Neural crest cell (in vitro differentiated cells): ENCODE measurements at regions not wholly inside any gene's neighbourhood (a gene's known extent, or its start where the extent isn't known, plus 50 kb on each side); places are given as distances from the start of the nearest gene placed in this dataset.
"Not testable (repeated sequence)": the region's sequence is repeated elsewhere in the genome, so short reads cannot be mapped to it uniquely, and the experiment has no call there.

ENCODE experiments used
- DNase-seq: peaks from one replicate; pipeline ENCODE4 v3.0.0; 2021; ENCODE audit warnings: low read depth, mixed read lengths, low spot score
- H3K27ac Mint-ChIP-seq: one replicate; pipeline ENCODE4 v1.8.0; 2021; ENCODE audit warnings: mild to moderate bottlenecking, mixed read lengths; ENCODE audit not compliant: unreplicated experiment
- H3K27me3 Mint-ChIP-seq: 2 replicates; pipeline ENCODE4 v1.8.0; 2021; ENCODE audit warnings: low read depth, mild to moderate bottlenecking, mixed read lengths
- H3K36me3 Mint-ChIP-seq: 2 replicates; pipeline ENCODE4 v1.8.0; 2021; ENCODE audit warnings: low read depth, mild to moderate bottlenecking, mixed read lengths
- H3K4me1 Mint-ChIP-seq: 2 replicates; pipeline ENCODE4 v1.8.0; 2021; ENCODE audit warnings: mixed read lengths
- H3K4me3 Mint-ChIP-seq: one replicate; pipeline ENCODE4 v1.8.0; 2021; ENCODE audit warnings: mild to moderate bottlenecking, mixed read lengths
- H3K9me3 Mint-ChIP-seq: 2 replicates; pipeline ENCODE4 v1.8.0; 2021; ENCODE audit warnings: mixed read lengths
- TF ChIP-seq, protein P1 (sequence below): fragments of 200-600 bp; sonication (generic); conservative IDR thresholded peaks from 2 replicates; pipeline ENCODE4 v1.5.0; 2021; ENCODE audit warnings: antibody characterized with exemption, mild to moderate bottlenecking

DNA sequence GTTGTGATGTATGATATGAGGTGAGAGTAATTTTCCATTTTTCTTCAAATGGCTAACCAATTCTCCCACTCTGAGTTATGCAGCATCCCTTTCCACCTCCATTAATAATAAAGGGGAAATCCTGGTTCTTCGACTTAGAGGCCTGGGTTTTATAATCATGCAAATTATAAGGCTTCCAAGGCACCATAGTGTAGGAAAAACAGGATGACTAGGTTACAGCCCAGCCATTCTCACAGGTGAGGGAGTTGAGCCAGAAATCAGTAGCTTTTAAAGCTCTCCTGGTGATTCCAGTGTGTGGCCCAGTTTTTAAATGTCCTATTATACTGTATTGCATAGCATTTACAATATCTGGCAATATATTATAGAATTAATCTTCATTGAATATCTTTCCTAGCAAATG is 203.1 kb downstream of the ARHGEF9 start:
- Mint-ChIP-seq H3K27me3 (peaks cover 4% of the 10 kb centered on the region), H3K9me3 (peaks cover 4% of the 10 kb centered on the region), H3K4me3 (no peak overlapping the region), H3K27ac (no peak overlapping the region), H3K4me1 (no peaks in the 10 kb centered on the region), H3K36me3 (no peaks in the 10 kb centered on the region)
- no peak for DNase-seq
- TF ChIP-seq, protein P1, sequence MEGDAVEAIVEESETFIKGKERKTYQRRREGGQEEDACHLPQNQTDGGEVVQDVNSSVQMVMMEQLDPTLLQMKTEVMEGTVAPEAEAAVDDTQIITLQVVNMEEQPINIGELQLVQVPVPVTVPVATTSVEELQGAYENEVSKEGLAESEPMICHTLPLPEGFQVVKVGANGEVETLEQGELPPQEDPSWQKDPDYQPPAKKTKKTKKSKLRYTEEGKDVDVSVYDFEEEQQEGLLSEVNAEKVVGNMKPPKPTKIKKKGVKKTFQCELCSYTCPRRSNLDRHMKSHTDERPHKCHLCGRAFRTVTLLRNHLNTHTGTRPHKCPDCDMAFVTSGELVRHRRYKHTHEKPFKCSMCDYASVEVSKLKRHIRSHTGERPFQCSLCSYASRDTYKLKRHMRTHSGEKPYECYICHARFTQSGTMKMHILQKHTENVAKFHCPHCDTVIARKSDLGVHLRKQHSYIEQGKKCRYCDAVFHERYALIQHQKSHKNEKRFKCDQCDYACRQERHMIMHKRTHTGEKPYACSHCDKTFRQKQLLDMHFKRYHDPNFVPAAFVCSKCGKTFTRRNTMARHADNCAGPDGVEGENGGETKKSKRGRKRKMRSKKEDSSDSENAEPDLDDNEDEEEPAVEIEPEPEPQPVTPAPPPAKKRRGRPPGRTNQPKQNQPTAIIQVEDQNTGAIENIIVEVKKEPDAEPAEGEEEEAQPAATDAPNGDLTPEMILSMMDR, result no peak

DNA sequence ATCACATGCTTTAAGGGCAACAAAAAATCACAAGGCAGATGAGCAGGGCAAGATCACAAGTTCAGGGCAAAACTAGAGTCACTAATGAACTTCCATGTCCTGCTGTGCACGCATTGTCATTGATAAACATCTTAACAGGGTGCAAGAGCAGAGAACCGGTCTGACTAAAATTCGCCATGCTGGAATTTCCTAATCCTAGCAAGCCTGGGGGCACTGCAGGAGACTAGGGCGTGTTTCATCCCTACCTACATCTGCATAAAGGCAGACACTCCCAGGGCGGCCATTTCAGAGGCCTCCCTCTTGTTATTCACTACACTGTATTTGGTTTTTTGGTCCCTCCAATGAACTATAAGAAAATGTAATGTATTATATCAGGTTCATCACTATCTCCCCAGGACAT is 203.6 kb downstream of the ARHGEF9 start:
- Mint-ChIP-seq H3K36me3 (no peaks in the 10 kb centered on the region), H3K4me3 (no peak overlapping the region), H3K4me1 (no peaks in the 10 kb centered on the region), H3K27ac (no peak overlapping the region), H3K27me3 (peaks cover 4% of the 10 kb centered on the region), H3K9me3 (peaks cover 3% of the 10 kb centered on the region)
- DNase-seq, result no peak
- TF ChIP-seq, protein P1, result no peak

DNA sequence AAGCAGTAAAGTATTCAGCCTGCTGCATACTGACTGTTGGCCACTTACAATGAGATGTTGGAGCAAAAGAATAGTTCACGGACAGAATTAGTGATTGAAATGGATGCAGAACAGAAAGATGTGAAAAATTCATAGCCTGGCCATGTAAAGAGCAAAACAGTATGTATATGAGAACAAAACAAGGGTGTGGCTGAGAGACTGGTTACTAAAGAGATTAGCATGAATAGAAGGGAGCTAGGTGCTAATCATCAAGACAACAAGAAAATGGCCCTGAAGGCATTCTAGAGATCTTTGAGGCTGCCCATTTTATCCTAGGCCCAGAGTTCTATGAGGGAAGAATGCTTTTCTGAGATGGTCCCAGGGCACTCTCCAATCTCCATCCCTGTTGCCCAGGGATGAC is 208.5 kb downstream of the ARHGEF9 start:
- H3K9me3 Mint-ChIP-seq, result peaks cover 5% of the 10 kb centered on the region
- H3K27me3 Mint-ChIP-seq, result peaks cover 4% of the 10 kb centered on the region
- H3K36me3 Mint-ChIP-seq, result no peaks in the 10 kb centered on the region
- H3K4me1 Mint-ChIP-seq, result no peaks in the 10 kb centered on the region
- no peak overlapping the region for H3K27ac Mint-ChIP-seq
- no peak overlapping the region for H3K4me3 Mint-ChIP-seq
- no peak for DNase-seq
- TF ChIP-seq, protein P1, result no peak

DNA sequence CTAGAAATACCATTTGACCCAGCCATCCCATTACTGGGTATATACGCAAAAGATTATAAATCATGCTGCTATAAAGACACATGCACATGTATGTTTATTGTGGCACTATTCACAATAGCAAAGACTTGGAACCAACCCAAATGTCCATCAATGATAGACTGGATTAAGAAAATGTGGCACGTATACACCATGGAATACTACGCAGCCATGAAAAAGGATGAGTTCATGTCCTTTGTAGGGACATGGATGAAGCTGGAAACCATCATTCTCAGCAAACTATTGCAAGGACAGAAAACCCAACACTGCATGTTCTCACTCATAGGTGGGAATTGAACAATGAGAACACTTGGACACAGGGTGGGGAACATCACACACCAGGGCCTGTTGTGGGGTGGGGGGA is 209.3 kb downstream of the ARHGEF9 start:
- not testable (repeated sequence) for H3K27ac Mint-ChIP-seq, H3K27me3 Mint-ChIP-seq, H3K4me1 Mint-ChIP-seq, DNase-seq, H3K4me3 Mint-ChIP-seq, H3K36me3 Mint-ChIP-seq, H3K9me3 Mint-ChIP-seq

DNA sequence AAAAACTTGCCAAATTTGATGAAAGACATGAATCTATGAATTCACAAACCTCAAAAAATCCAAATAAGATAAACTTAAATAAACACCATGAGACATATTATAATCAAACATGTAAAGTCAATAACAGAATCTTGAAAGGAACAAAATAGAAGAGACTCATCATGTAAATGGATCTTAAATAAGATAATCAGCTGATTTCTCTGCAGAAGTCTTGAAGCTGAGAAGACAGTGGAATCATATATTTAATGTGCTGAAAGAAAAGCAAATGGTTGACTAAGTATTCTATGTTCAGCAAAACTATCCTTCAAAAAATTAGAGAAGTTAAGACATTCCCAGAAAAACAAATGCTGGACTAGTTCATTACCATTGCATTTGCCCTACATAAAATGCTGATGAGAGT is 215.7 kb upstream of the SPIN4 start:
- no peak for DNase-seq
- no peak overlapping the region for H3K4me3 Mint-ChIP-seq
- H3K36me3 Mint-ChIP-seq, result peaks cover 4% of the 10 kb centered on the region
- no peak overlapping the region for H3K27ac Mint-ChIP-seq
- H3K4me1 Mint-ChIP-seq, result no peaks in the 10 kb centered on the region
- TF ChIP-seq, protein P1, result no peak
- peaks cover 8% of the 10 kb centered on the region for H3K9me3 Mint-ChIP-seq
- H3K27me3 Mint-ChIP-seq, result no peaks in the 10 kb centered on the region

DNA sequence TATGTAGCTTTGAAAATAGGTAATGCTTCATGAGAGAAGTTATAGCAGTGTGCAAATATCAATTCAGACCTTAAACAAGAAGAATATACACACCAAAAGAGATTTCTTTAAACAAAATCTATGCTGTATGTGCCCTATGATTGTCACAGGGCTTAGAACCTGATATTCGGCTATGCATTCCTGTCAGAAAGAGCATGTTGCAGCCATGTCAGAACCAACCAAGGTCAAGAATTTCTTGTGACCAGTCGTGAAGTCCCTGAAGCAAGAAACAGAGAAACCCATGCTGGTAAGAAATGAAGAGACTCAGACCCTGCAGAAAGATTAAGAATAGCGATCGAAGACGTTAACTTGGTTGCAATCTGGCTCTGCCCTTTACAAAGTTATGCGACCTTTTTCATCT is 210.3 kb upstream of the SPIN4 start:
- H3K27ac Mint-ChIP-seq, result no peak overlapping the region
- peak overlapping the region; percentile 98 for H3K4me3 Mint-ChIP-seq
- H3K4me1 Mint-ChIP-seq, result peaks cover 14% of the 10 kb centered on the region
- peaks cover under 1% of the 10 kb centered on the region for H3K9me3 Mint-ChIP-seq
- TF ChIP-seq, protein P1, result no peak
- peaks cover 9% of the 10 kb centered on the region for H3K36me3 Mint-ChIP-seq
- no peaks in the 10 kb centered on the region for H3K27me3 Mint-ChIP-seq
- no peak for DNase-seq
